ENCODE measurements at regions not wholly inside any gene's neighbourhood (a gene's known extent, or its start where the extent isn't known, plus 50 kb on each side); places are given as distances from the start of the nearest gene placed in this dataset.

- no peak for DNase-seq
Observed at GRCh38 chr1:226816576-226816975, 53.8 kb upstream of the PSEN2 start.

DNA sequence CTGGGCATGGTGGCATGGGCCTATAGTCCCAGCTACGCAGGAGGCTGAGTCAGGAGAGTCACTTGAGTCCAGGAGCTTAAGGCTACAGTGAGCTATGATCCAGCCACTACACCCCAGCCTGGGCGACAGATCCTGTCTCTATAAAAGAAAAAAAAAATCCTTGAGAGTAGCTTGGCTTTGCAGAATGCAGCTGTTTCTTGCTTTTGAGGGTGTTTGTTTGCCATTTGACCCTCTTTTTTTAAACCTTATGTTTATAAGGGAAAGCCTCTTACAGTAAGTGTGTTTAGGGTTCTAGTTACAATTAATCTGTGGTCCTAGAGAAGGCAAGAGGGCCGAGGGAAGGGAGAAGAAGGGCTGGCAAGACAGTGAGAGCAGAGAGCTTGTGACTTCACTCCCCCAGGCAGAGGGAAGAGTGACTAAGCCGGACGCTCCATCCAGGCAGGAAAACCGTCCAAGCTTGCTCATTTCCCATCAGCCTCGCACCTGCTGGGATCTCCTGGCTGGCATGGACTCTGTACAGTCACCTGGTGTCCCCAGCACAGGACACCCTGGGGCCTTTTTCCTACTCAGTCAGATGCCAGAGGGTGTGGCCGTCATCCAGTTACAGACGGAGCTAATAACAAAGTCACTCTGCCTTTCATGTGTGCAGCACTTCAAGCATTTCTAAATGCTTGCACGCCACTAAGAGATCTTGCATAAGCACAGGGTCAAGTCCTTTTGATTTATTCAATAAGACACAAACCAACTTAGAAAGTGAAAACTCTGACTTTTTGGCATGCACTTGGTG lies 55.5 kb upstream of the PSEN2 start:
- no peak for DNase-seq

- DNase-seq: no peak
Observed at GRCh38 chr1:226813671-226814591, 56.5 kb upstream of the PSEN2 start.

GRCh38 chr1:226810681-226811080 lies 59.7 kb upstream of the PSEN2 start:
- DNase-seq: no peak

DNA sequence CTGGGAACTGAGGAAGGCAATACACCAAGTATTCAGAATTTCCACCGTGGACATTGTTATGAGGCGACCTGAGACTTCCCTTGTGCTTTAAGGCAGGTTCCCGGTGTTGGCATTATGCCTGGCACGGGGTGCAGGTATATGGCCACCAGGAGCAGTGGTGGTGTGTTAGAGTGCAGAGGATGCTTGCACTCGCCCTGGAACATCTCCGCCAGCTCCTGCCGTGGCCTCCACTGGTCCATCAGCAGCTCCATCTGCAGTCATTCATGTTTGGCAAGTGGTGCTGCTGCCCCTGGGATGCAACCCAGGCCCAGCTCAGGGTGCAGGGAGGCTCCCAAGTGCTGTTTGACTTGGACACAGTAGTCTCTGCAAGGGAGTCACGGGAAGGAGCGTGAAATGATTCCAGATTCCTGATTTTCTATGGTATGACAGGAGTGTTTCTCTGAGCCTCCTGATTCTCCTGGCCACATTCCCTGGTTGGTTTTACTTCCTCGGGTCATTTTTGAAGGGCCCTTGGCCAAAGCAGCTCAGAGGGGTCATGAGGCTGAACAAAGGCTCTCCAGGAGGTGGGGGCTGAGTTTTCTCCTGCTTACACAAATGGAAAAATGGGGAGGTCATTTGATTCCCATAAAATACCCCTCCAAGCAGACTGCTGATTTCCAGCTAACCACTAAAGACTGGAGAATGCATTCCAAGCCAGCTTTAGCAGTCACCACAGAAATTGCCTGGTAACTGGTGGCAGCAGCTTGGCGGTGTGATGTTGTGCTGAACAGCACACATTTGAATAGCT lies 60.4 kb upstream of the PSEN2 start:
- no peak for DNase-seq

GRCh38 chr1:226808501-226808900 lies 61.9 kb upstream of the PSEN2 start:
- DNase-seq: no peak

DNA sequence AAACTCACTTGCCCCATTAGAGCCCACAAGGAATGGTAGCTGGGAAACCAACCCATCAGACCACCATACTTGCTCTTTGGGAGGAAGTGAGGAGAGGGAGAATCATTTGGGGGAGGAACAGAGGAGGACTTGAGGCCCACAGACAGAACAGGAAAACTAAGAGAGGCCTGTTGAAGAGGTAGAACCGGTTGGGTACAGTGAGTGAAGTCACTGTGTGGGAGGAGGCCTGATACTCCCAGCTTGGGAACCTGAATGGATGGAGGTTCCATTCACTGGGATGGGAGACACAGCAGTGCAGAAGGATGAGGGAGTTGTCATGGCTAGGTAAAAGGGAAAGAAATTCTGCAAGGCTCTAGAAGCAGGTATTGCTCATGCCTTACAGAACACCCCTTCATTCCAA lies 63.4 kb upstream of the PSEN2 start:
- DNase-seq: no peak

- DNase-seq: no peak
Observed at GRCh38 chr1:226804907-226805759, 65.3 kb upstream of the PSEN2 start.

GRCh38 chr1:226800763-226801380 lies 61.8 kb upstream of the ITPKB start:
- DNase-seq: no peak

DNA sequence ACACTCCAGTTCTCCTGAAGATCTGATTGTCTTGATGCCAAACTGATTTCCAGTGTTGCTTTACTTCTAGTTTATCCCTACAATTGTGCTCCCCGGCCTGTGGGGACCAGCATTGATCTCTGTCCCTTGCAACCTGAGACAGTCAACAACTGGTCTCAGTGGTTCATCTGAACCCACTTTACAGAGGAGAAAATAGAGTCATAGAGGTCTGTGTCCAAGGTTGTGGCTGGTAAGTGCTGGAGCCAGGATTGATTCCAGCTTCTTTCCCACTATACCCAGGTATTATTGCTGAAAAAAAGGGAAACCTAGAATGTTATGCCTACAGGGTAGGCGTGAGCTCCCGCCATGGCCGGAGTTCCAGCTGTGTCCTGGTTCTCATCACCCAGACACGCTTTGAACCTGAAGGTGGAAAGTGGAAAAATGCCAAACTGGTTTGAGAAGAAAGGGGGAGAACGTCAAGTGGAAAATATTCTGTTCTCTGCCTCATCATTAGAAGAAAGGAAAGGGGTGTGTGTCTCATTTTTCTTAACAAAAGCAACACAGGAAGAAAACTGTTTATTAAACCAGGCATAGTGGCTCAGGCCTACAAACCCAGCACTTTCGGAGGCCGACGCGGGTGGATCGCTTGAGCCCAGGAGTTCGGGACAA lies 60.7 kb upstream of the ITPKB start:
- DNase-seq: no peak

DNA sequence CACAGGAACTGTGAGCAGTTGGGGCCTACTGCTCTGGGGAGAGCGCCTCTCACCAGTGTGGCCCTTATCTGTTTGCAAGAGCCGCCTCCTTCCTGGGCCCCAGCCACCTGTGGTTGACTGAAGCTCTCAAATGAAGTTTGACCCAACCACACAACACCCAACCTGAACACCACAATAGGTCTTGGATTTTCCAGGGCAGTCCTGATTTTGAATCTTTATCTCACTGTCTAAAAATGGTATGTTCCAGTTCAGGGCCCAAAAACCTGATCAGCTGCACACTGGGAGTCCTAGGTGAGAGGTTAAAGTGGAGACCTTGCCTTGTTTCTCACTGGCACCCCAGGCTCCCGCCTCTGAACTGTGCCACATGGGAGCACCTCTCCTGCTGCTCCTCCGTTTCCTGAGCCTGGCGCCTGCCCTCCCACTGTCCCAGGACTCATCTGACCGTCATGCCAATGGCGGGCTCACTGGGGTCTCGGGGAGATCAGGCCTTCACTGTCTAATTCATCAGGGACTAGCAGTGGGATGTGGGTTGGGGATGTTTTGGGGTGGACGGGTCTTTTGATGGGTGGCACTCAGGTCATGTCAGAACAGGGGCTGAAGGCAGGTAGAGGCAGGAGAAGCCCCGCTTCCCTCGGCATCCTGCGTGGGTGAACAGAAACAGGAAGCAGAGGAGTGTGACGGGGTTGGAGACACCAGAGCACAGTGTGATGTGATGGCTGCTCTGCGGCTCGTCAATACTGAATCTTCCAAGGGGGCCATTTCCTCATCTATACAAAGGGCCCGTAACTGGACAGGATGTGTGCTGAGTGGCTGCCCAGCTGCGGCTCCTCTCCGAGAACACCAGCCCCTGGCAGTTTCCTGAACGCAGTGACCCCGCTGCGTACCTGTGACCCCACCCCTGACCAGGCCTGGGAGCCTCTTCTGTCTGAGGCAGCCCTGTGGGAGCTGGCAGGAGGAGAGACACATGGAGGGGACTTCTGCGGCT lies 59.6 kb upstream of the ITPKB start:
- peak; percentile 80 for DNase-seq

- DNase-seq: no peak
Observed at GRCh38 chr1:226797151-226797550, 58.1 kb upstream of the ITPKB start.

DNA sequence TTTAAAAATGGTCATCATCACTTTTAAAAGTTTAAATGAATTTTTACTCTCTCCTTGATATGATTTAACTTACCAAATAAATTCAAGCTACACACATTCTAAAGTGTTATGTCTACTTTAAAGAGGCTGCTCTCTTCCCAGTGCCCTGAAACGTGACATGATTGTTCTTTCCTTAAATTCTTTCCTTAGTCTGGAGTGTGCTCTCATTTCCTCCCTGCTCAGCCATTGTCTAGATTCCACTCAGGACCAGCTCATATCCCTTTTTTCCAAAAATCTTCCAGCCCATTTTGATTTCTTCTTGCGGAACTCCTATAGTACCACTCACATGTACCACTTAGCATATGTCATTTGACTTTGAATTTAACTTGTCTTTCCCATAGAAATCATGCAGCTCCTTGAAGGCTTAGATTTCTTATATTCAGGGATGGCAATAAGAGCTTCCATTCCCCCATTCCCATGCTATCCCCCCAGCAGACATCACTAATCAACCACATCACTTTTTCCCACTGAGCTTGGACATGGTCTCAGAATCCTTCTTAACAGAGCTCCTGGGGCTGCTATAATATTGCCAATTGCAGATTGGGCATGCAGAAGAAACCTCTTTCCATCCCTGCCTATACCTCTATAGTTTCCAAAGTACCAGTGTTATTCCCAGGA lies 54.7 kb upstream of the ITPKB start:
- DNase-seq: no peak

DNA sequence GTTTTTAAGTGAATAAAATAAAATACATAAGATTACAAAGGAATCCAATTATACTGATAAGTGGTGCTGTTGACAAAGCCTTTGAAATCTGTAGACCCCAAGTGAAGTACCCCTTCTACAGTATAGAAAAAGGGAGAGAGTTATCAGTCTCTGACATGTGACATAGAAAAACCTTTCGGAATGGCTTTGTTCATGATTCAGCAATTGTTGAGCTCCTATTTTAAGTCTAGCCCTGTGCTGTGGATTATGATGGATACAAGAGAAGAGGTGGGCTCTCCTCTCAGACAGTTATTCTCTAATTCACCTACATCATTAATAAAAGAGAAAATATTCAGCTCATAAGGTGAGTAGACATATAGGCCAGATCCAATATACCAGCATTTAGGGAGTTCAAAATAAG lies 53.3 kb upstream of the ITPKB start:
- no peak for DNase-seq

DNA sequence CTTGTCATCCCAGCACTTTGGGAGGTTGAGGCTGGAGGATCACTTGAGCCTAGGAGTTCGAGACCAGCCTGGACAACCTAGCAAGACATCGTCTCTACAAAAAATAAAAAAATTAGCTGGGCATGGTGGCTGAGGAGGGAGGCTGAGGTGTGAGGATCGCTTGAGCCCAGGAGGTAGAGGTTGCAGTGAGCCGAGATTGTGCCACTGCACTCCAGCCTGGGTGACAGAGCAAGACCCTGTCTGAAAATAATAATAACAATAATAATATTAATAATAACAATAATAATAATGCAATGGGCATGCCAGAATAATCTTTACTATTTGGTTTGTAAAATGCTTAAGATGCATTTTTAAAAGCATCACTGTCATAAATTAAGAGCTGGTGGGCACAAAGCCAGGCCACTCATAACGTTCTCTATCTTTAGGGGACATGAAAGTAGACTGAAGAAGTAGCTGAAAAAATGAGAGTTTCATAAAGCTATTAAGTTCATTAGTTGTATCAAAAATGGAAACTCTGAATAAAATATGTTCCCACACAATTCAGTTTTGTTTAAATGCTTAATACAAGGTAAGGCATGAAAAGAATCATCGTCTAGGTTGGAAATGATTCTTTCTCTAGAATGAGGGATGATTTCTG lies 51.6 kb upstream of the ITPKB start:
- no peak for DNase-seq

GRCh38 chr1:226788965-226789364 lies 49.9 kb upstream of the ITPKB start:
- DNase-seq: no peak

Measured in stimulated activated CD8-positive, alpha-beta memory T cell treated with anti-CD3 and anti-CD28 coated beads, Interleukin-4, amount 100 ng/mL, for 48 hours (primary cell).